Naive thymus-derived CD8-positive, alpha-beta T cell (primary cell): ENCODE measurements at regions not wholly inside any gene's neighbourhood (a gene's known extent, or its start where the extent isn't known, plus 50 kb on each side); places are given as distances from the start of the nearest gene placed in this dataset.

Experiments used
- ATAC-seq, 2 donors: fragments of 150-1000 bp; cut with Tn5 transposase in 1 of 2; sonication (Bioruptor Pico), chemical (Tn5 transposase) in 1 of 2; 1 replicate in 1 of 2; 2 replicates in 1 of 2; pipeline ENCODE4 v1.10.0; 2021; ENCODE audit warnings: mild to moderate bottlenecking in 2 of 2, moderate library complexity in 2 of 2
- POLR2A ChIA-PET: fragments of 350-600 bp; sonication (Branson Sonifier 250); formaldehyde crosslinking; loops from one replicate; lab custom pipeline; 2021; ENCODE audit warnings: antibody characterized with exemption; lab: Charles Lee
- DNase-seq, 10 donors: peaks; one replicate each; pipeline versions ENCODE4 v3.0.0 to v3.0.0-alpha.2; 2020 to 2022
- H3K27ac Mint-ChIP-seq, 10 donors: one replicate each; pipeline ENCODE4 v1.8.0; 2020 to 2022; ENCODE audit warnings: mild to moderate bottlenecking in 10 of 10, mixed read lengths in 10 of 10, moderate library complexity in 4 of 10, inconsistent platforms in 1 of 10
- H3K27me3 Mint-ChIP-seq, 5 donors: one replicate each; pipeline ENCODE4 v1.8.0; 2021 to 2022; ENCODE audit warnings: mixed read lengths in 5 of 5
- H3K36me3 Mint-ChIP-seq, 3 donors: one replicate each; pipeline ENCODE4 v1.8.0; 2020 to 2022; ENCODE audit warnings: mixed read lengths in 3 of 3, mild to moderate bottlenecking in 2 of 3, inconsistent platforms in 1 of 3
- H3K4me1 Mint-ChIP-seq, 4 donors: one replicate each; pipeline ENCODE4 v1.8.0; 2021 to 2022; ENCODE audit warnings: mixed read lengths in 4 of 4
- H3K4me3 Mint-ChIP-seq, 10 donors: one replicate each; pipeline ENCODE4 v1.8.0; 2020 to 2022; ENCODE audit warnings: mild to moderate bottlenecking in 10 of 10, mixed read lengths in 10 of 10, moderate library complexity in 6 of 10, inconsistent platforms in 1 of 10
- H3K9me3 Mint-ChIP-seq, 9 donors: one replicate each; pipeline ENCODE4 v1.8.0; 2020 to 2022; ENCODE audit warnings: mixed read lengths in 9 of 9, mild to moderate bottlenecking in 3 of 9, inconsistent platforms in 1 of 9, moderate library complexity in 1 of 9

DNA sequence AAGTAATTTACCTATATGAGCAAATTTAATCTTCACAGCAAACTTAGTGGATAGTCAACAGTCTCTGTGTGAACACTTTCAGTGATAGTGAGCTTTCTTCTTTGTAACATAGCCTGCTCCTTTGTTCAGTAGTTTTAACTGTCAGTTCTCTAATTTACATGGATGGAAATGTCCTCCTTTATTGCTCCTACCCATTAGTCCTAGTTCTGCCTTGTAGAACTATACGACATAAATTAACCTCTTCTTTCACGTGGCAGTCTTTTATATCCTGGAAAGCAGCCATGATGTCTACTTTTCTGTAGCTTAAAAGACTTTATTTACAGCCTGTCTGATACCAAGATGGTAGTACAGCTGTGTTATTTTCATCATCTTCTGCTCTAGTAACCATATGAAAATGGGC, 143.6 kb downstream of the TANC2 start:
- ATAC-seq (no peak), DNase-seq (no peak)
- Mint-ChIP-seq H3K27ac (no peak overlapping the region), H3K9me3 (no peaks in the 10 kb centered on the region), H3K27me3 (no peaks in the 10 kb centered on the region), H3K4me3 (no peak overlapping the region), H3K4me1 (no peaks in the 10 kb centered on the region), H3K36me3 (peaks cover 0 to 7% (median 0%) of the 10 kb centered on the region in 3 donors)
- POLR2A ChIA-PET = no interaction called here

DNA sequence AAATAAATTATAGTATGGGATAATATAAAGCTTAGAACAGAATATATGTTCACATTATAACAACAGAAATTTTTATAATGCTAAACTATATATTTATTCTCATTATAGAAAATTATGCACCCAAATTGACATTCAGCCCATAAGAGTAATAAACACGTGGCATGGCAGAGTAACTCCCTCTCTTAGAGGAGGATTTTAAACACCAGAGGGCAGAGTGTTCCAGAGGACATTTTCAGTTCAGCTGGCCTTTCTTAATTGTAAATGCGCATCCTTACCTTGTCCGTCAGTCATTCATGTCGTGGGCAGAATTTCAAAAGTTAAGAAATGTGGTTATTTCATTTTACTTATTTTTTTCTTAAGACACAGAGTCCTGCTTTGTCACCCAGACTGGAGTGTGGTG, 147.1 kb downstream of the TANC2 start:
- DNase-seq = no peak
- Mint-ChIP-seq H3K4me1 (no peaks in the 10 kb centered on the region), H3K9me3 (no peaks in the 10 kb centered on the region), H3K36me3 (peaks cover 0 to 3% (median 0%) of the 10 kb centered on the region in 3 donors), H3K27me3 (no peaks in the 10 kb centered on the region), H3K27ac (no peak overlapping the region), H3K4me3 (no peak overlapping the region)
- ATAC-seq = no peak
- POLR2A ChIA-PET = no interaction called here

GRCh38 chr17:63116228-63116627, 150.2 kb downstream of the TANC2 start:
- DNase-seq = no peak
- Mint-ChIP-seq H3K27ac (no peak overlapping the region), H3K36me3 (peaks cover 0 to 6% (median 0%) of the 10 kb centered on the region in 3 donors), H3K4me3 (no peak overlapping the region), H3K27me3 (no peaks in the 10 kb centered on the region), H3K9me3 (no peaks in the 10 kb centered on the region), H3K4me1 (no peaks in the 10 kb centered on the region)
- POLR2A ChIA-PET = no interaction called here
- no peak for ATAC-seq

GRCh38 chr17:63116967-63117830, 151.2 kb downstream of the TANC2 start:
- POLR2A ChIA-PET = no interaction called here
- DNase-seq = no peak
- H3K27ac Mint-ChIP-seq = no peak overlapping the region
- H3K4me1 Mint-ChIP-seq = no peaks in the 10 kb centered on the region
- no peaks in the 10 kb centered on the region for H3K9me3 Mint-ChIP-seq
- H3K27me3 Mint-ChIP-seq = no peaks in the 10 kb centered on the region
- no peak overlapping the region for H3K4me3 Mint-ChIP-seq
- no peak for ATAC-seq
- H3K36me3 Mint-ChIP-seq = peaks cover 0 to 3% (median 0%) of the 10 kb centered on the region in 3 donors

DNA sequence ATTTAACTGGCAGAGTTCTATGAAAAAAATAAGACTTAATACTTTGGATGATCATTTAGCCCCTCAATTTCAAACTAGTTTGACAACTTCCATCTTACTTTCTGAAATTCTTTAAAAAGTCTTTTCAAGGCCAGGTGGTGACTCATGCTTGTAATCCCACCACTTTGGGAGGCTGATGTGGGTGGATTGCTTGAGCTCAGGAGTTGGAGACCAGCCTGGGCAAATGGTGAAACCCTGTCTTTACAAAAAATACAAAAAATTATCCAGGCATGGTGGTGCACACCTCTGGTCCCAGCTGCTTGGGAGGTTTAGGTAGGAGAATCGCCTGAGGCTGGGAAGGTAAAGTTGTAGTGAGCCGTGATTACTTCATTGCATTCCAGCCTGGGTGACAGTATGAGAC, 154.4 kb downstream of the TANC2 start:
- ATAC-seq (no peak), DNase-seq (no peak)
- no peaks in the 10 kb centered on the region for H3K4me1 Mint-ChIP-seq
- POLR2A ChIA-PET = no interaction called here
- H3K27me3 Mint-ChIP-seq = no peaks in the 10 kb centered on the region
- no peak overlapping the region for H3K4me3 Mint-ChIP-seq
- peaks cover 0 to 3% (median 0%) of the 10 kb centered on the region in 3 donors for H3K36me3 Mint-ChIP-seq
- H3K9me3 Mint-ChIP-seq = no peaks in the 10 kb centered on the region
- no peak overlapping the region for H3K27ac Mint-ChIP-seq

- no peaks in the 10 kb centered on the region for H3K4me1 Mint-ChIP-seq
- no peaks in the 10 kb centered on the region for H3K27me3 Mint-ChIP-seq
- no peak overlapping the region for H3K4me3 Mint-ChIP-seq
- ATAC-seq (no peak), DNase-seq (no peak)
- H3K27ac Mint-ChIP-seq = no peak overlapping the region
- H3K36me3 Mint-ChIP-seq = peaks cover 0 to 10% (median 4%) of the 10 kb centered on the region in 3 donors
- peaks cover 0 to 2% (median 0%) of the 10 kb centered on the region in 9 donors for H3K9me3 Mint-ChIP-seq
- POLR2A ChIA-PET = no interaction called here
These were observed 158.5 kb downstream of the TANC2 start for GRCh38 chr17:63124536-63124935.

DNA sequence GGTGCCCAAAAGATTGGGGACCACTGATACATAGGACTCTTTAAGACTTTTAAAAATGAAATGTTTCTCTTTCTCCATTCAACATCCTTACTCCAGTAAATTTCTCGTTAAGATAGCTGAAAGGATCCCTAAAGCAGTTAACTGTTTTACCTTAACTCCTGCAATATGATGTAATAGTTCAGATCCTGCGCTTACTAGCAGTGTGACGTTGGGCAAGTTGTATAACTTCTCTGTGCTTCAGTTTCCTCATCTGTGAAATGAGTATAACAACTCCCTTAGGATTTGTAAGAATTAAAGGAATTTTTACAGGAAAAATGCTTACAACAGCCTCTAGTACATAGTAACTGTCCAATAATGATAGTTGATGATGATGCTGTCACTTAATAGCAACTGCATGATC, 158.9 kb downstream of the TANC2 start:
- H3K27me3 Mint-ChIP-seq = no peaks in the 10 kb centered on the region
- H3K9me3 Mint-ChIP-seq = peaks cover 0 to 2% (median 0%) of the 10 kb centered on the region in 9 donors
- POLR2A ChIA-PET = no interaction called here
- H3K4me3 Mint-ChIP-seq = no peak overlapping the region
- no peak overlapping the region for H3K27ac Mint-ChIP-seq
- ATAC-seq (no peak), DNase-seq (no peak)
- no peaks in the 10 kb centered on the region for H3K4me1 Mint-ChIP-seq
- peaks cover 0 to 10% (median 4%) of the 10 kb centered on the region in 3 donors for H3K36me3 Mint-ChIP-seq

GRCh38 chr17:63125987-63126386, 160.0 kb downstream of the TANC2 start:
- Mint-ChIP-seq H3K4me3 (no peak overlapping the region), H3K27me3 (no peaks in the 10 kb centered on the region), H3K36me3 (peaks cover 0 to 10% (median 4%) of the 10 kb centered on the region in 3 donors), H3K27ac (no peak overlapping the region), H3K4me1 (no peaks in the 10 kb centered on the region), H3K9me3 (peaks cover 0 to 2% (median 0%) of the 10 kb centered on the region in 9 donors)
- ATAC-seq (no peak), DNase-seq (no peak)
- POLR2A ChIA-PET = no interaction called here

- peaks cover 0 to 2% (median 0%) of the 10 kb centered on the region in 9 donors for H3K9me3 Mint-ChIP-seq
- POLR2A ChIA-PET = no interaction called here
- no peaks in the 10 kb centered on the region for H3K27me3 Mint-ChIP-seq
- H3K27ac Mint-ChIP-seq = no peak overlapping the region
- DNase-seq = no peak
- H3K4me1 Mint-ChIP-seq = no peaks in the 10 kb centered on the region
- peaks cover 0 to 10% (median 4%) of the 10 kb centered on the region in 3 donors for H3K36me3 Mint-ChIP-seq
- ATAC-seq = no peak
- no peak overlapping the region for H3K4me3 Mint-ChIP-seq
These were observed 160.6 kb downstream of the TANC2 start for GRCh38 chr17:63126607-63127006.

GRCh38 chr17:63132459-63132911, 166.4 kb downstream of the TANC2 start:
- no peak for DNase-seq
- Mint-ChIP-seq H3K4me3 (no peak overlapping the region), H3K4me1 (no peaks in the 10 kb centered on the region), H3K9me3 (peaks cover 0 to 2% (median 0%) of the 10 kb centered on the region in 9 donors), H3K36me3 (peaks cover 0 to 11% (median 4%) of the 10 kb centered on the region in 3 donors), H3K27ac (no peak overlapping the region), H3K27me3 (no peaks in the 10 kb centered on the region)
- POLR2A ChIA-PET = no interaction called here
- no peak for ATAC-seq

DNA sequence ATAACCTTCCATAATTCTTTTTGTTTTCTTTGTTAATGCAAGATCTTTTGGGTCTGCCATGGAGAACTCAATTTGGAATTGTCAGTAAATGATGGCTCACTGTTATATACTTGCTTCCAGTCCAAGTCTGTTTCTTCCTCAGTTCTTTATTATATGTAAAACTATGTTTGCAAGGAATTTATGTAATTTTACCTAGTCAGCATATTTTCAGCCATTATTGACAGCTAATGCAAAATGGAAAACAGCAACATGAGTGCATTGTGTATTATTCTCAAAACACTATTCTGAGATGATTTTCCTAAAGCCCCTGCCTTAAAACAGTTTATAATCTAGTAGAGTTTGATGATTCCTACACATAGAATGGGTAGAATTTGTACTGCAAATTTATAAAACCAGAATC, 167.5 kb downstream of the TANC2 start:
- Mint-ChIP-seq H3K4me3 (no peak overlapping the region), H3K27ac (no peak overlapping the region), H3K27me3 (no peaks in the 10 kb centered on the region), H3K4me1 (peaks cover 0 to 4% (median under 1%) of the 10 kb centered on the region in 4 donors), H3K9me3 (peaks cover 0 to 2% (median 0%) of the 10 kb centered on the region in 9 donors), H3K36me3 (peaks cover 0 to 8% (median 4%) of the 10 kb centered on the region in 3 donors)
- POLR2A ChIA-PET = no interaction called here
- DNase-seq (no peak), ATAC-seq (no peak)

GRCh38 chr17:63134867-63135266, 168.8 kb downstream of the TANC2 start:
- POLR2A ChIA-PET = no interaction called here
- no peak overlapping the region for H3K27ac Mint-ChIP-seq
- DNase-seq = no peak
- ATAC-seq = no peak
- H3K9me3 Mint-ChIP-seq = no peaks in the 10 kb centered on the region
- peaks cover 0 to 2% (median 0%) of the 10 kb centered on the region in 3 donors for H3K36me3 Mint-ChIP-seq
- no peaks in the 10 kb centered on the region for H3K27me3 Mint-ChIP-seq
- H3K4me3 Mint-ChIP-seq = no peak overlapping the region
- H3K4me1 Mint-ChIP-seq = peaks cover 0 to 10% (median 3%) of the 10 kb centered on the region in 4 donors

GRCh38 chr17:63136369-63137012, 170.5 kb downstream of the TANC2 start:
- H3K4me1 Mint-ChIP-seq = peaks cover 2 to 14% (median 7%) of the 10 kb centered on the region in 4 donors
- DNase-seq (no peak), ATAC-seq (no peak)
- no peaks in the 10 kb centered on the region for H3K9me3 Mint-ChIP-seq
- no peak overlapping the region for H3K4me3 Mint-ChIP-seq
- POLR2A ChIA-PET = no interaction called here
- peaks cover 0 to 2% (median 0%) of the 10 kb centered on the region in 3 donors for H3K36me3 Mint-ChIP-seq
- H3K27me3 Mint-ChIP-seq = no peaks in the 10 kb centered on the region
- no peak overlapping the region for H3K27ac Mint-ChIP-seq
